ENCODE measurements at regions not wholly inside any gene's neighbourhood (a gene's known extent, or its start where the extent isn't known, plus 50 kb on each side); places are given as distances from the start of the nearest gene placed in this dataset.
"Not testable (repeated sequence)": the region's sequence is repeated elsewhere in the genome, so short reads cannot be mapped to it uniquely, and the experiment has no call there.

DNA sequence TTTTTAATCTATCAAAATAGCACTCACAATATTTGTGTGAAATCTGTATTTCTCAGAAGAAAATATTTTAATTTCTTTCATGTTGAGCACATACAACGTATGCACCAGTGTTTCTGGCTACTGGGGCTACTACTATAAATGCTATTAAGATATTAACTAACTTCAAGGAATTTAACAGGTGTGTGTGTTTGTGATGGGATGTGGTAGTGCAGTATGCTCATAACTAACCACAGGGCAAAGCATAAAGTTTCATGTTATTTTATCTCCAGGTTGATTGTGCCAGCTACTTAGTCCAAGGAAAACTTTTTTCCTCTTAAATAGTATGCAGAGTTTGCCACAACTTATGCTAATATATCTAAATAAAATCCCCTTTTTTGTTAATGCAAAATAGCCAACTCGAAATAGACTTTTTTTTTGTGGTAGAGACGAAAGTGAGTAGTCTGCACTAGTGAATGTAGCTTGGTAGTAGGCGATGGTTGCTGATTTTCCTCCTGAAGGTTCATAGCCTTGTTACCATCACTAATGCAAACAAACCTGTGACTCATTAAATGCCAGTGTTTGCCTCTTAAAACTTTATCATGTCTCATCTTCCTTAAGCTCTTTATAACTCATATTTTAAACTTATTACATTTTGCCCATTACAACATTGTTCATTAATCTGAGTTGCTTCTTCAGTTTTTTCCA is 565.5 kb upstream of the ANO3 start:
- no peak for DNase-seq (ENCODE audit: low read depth)

DNA sequence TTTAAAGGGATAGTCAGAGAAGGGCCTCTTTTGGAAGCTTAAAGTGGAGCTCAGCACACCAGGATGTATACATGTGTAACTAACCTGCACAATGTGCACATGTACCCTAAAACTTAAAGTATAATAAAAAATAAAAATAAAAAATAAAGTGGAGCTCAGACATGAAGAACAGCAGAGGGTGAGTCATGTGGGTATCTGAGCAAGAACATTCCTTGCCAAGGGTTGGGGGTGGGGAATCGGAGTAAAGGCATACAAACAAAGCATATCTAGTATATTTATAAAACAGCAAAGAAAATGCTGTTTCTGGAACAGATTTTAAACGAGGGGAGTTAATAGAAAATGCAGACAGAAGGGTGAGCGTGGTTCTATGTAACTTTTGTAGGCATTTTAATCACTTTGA is 562.6 kb upstream of the ANO3 start:
- no peak for DNase-seq (ENCODE audit: low read depth)

DNA sequence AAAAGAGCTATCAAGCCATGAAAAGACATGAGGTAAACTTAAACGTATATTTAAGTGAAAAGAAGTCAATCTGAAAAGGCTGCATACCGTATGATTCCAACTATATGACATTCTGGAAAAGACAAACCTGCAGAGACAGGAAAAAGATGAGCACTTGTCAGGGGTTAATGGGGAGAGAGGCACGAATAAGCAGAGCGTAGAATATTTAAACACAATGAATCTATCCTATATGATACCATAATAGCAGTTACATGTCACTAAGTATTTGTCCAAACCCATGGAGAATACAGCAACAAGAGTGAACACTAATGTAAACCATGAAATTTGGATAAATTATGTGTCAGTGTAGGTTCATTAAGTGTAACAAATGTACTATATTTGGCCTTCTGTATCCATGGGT is 560.3 kb upstream of the ANO3 start:
- DNase-seq (ENCODE audit: low read depth) = no peak

GRCh38 chr11:25775603-25776002 is 556.3 kb upstream of the ANO3 start:
- DNase-seq (ENCODE audit: low read depth) = no peak

GRCh38 chr11:25776238-25776637 is 555.7 kb upstream of the ANO3 start:
- no peak for DNase-seq (ENCODE audit: low read depth)

- no peak for DNase-seq (ENCODE audit: low read depth)
Observed at GRCh38 chr11:25777343-25777742, 554.6 kb upstream of the ANO3 start.

DNA sequence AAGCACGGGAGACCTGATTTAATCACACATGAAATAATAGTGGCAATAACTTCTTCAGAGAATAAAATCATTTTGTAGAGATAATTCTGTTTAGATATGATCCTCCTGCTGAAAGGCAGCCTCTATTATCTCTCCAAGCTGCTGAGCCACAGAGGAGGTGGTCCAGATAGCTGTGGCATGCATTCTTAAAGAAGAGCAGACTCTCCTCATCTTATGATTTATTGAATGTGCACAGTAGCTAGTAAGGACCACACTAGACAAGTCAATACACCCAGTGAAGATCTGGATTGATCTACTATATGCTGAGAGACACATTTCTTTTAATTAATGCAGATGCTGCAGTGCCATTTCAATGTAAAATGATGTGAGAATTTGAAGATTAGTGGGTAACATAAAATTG is 552.9 kb upstream of the ANO3 start:
- DNase-seq (ENCODE audit: low read depth) = no peak

DNA sequence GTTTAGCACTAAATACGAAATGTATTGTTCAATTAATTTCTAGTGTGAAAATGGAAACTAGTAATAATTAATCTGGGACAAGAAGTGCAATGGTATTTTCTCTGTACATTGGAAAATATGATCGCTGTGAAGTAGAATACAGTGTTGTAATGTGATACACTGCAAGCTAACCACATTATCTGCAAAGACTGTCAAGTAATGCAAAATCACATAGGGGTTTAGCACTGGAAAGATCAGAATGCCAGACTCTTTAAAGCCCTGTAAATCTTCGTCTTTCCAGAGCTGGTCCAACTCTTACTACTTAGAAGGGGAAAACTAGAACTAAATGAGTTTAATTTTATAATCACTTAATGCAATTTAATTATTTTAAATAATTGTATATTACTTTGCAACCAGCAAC is 544.5 kb upstream of the ANO3 start:
- DNase-seq (ENCODE audit: low read depth) = no peak

- no peak for DNase-seq (ENCODE audit: low read depth)
Observed at GRCh38 chr11:25790396-25790795, 541.5 kb upstream of the ANO3 start.

GRCh38 chr11:25793637-25794036 is 538.3 kb upstream of the ANO3 start:
- DNase-seq (ENCODE audit: low read depth) = no peak

- DNase-seq (ENCODE audit: low read depth) = no peak
Observed at GRCh38 chr11:25794804-25795203, 537.1 kb upstream of the ANO3 start.

DNA sequence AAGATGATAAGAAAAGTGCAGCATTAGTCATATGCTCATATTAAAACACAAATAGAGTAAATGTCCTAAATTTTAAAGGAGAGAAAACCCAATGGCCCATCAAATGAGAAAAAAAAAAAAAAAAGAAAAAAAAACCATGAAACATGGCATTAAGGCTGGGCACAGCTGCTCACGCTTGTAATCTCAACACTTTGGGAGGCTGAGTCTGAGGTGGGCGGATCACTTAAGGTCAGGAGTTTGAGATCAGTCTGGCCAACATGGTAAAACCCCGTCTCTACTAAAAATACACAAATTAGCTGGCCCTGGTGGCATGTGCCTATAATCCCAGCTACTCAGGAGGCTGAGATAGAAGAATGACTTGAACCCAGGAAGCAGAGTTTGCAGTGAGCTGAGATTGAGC is 515.5 kb upstream of the ANO3 start:
- no peak for DNase-seq (ENCODE audit: low read depth)

DNA sequence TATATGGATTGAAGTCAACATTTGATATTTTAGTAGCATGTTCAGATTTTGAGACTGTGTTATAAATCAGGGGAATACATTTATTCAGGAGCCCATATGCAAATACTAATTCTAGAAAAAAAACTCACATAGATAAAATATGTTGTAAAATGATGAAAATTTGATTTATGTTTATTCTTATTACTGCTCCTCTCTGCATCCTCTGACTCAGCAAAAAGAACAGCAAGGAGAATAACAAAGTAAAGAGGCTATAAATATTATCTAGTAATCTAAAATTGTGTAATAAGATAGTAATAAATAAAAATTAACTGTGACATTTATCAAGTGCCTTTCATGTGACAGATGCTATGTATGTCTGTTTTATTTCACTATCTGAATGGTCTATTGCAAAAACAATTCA is 507.2 kb upstream of the ANO3 start:
- no peak for DNase-seq (ENCODE audit: low read depth)

DNA sequence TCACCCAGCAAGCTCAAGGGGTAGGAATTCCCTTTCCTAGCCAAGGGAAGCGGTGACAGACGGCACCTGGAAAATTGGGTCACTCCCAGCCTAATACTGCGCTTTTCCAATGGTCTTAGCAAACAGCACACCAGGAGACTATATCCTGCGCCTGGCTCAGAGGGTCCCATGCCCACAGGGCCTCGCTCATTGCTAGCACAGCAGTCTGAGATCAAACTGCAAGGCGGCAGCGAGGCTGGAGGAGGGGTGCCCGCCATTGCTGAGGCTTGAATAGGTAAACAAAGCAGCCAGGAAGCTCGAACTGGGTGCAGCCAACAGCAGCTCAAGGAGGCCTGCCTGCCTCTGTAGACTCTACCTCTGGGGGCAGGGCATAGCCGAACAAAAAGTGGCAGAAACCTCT is 500.4 kb upstream of the ANO3 start:
- DNase-seq (ENCODE audit: low read depth) = not testable (repeated sequence)

DNA sequence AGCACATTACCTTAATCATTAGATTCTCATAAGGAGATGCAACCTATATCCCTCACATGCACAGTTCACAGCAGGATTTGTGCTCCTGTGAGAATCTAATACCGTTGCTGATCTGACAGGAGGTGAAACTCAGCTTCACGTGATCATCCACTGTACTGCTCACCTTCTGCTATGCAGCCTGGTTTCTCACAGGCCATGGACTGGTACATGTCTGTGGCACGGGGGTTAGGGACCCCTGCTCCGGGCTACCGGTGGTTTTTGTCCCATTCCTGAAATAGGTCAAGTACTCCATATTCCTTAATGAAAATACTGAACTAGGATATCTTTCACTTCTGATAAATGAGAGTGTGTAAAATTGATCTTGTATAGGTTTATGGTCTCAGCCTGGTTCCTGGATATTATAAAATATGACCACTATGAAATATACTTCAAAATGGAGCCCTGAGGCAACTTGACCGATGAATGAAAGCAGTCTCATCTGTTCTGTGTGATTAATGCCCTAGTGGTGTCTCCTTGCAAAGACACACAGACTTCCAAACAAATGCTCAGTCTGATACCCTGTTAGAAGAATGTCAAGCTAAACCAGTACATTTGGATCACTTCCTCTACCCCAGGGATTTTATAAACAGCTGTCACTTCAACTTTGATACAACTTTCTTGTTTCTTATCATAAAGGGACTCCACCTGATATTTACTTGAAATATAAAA is 492.9 kb upstream of the ANO3 start:
- DNase-seq (ENCODE audit: low read depth) = no peak

- DNase-seq (ENCODE audit: low read depth) = no peak
Observed at GRCh38 chr11:25844811-25845210, 487.1 kb upstream of the ANO3 start.

- no peak for DNase-seq (ENCODE audit: low read depth)
Observed at GRCh38 chr11:25855916-25856315, 476.0 kb upstream of the ANO3 start.

- no peak for DNase-seq (ENCODE audit: low read depth)
Observed at GRCh38 chr11:25859776-25860175, 472.2 kb upstream of the ANO3 start.

DNA sequence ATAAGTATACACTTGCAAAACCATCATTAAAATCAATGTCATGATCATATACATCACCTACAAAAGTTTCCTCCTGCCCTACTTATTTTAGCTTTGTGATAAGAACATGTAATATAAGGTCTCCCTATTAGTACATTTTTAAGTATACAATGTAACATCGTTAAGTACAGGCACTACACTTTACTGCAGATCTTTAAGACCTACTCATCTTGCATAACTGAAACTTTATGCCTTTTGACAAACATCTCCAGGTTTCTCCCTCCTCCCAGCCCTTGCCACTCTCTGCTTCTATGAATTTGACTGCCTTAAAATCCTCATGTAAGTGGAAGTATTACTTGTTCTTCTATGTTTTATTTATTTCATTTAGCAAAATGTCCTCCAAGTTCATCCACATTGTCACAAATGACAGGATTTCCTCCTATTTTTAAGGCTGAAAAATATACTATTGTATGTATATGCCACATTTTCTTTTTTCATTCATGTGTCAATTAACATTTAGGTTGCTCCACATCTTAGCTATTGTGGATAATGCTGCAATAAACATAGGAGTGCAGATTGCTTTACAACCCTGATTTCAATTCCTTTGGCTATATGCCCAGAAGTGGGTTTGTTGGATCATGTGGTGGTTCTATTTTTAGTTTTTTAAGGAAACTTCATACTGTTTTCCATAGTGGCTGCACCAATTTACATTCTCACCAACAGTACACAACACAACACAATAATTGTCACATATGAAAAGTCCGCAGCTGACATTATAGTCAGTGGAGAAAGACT is 471.1 kb upstream of the ANO3 start:
- peak; percentile 1 for DNase-seq (ENCODE audit: low read depth)

DNA sequence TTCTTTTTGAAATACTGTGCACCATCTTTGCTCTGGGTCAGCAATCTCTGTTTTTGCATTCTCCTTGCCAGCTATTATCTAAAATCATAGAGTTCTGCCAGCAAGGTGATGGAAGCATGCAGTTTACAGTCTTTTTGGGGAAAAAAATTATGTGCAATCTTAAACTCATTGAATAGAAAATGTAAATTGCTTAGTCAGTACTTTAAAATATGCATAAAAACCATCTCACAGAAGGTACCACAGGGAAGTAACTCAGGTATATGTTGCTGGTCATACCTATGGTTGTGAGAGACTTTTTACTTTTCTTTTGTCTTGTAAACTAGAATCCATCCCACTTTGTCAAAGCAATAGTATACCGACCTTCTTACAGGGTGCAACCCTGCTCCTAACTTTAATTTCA is 469.8 kb upstream of the ANO3 start:
- DNase-seq (ENCODE audit: low read depth) = no peak

- no peak for DNase-seq (ENCODE audit: low read depth)
Observed at GRCh38 chr11:25863986-25864385, 467.9 kb upstream of the ANO3 start.

DNA sequence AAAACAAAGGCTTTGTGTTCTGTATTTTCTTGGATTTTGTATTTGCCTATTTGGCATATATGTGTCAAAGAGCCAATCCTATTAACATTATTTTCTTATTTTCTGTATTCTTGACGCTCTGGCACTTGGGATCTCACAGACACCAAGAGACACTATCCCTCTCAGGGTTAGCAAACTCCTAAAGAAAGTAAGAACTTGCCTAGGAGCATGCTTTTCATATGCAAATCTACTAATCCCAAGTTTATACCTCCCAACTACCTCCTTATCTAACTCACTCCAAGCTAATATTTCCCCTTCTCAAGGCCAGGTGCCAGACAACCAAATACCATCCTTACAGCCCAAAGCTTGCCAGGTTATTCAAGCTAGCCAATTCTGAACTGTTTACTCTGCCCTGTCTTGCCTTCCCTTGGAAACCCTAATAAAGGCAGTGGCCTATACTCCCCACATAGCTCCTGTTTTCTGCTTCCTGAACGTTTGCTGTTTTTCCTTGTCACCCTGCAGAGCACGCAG is 455.4 kb upstream of the ANO3 start:
- DNase-seq (ENCODE audit: low read depth) = no peak

DNA sequence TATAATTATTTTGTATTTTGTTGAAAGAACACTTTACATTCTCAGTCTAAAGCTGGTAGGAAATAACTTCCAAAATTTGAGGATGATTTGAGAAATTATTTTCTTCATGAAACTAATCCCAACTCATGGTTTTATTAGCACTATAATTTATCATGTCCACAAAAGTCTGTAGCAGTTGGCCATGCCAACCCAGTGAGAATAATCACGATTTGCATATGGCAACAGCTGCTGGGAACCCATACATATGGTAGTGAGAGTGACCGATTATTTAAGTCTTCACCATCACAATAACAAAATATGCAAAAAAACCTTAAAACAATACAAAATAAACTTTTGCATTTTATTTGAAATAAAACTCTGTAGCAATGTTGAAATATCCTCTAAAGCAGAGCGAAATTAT is 445.9 kb upstream of the ANO3 start:
- DNase-seq (ENCODE audit: low read depth) = no peak
